Calu3 (cell line): ENCODE measurements at regions not wholly inside any gene's neighbourhood (a gene's known extent, or its start where the extent isn't known, plus 50 kb on each side); places are given as distances from the start of the nearest gene placed in this dataset.

Experiments used
- BruUV-seq: library from RNA; stranded (reverse); fragments of 400-500 nt; replicated peaks from 2 replicates; lab custom pipeline; 2021; lab: Mats Ljungman, UMichigan
- CTCF ChIA-PET: fragments of 300-600 bp; sonication (Branson Sonifier 250); formaldehyde crosslinking; loops from one replicate; lab custom pipeline; 2022; ENCODE audit warnings: antibody characterized with exemption; lab: Charles Lee
- DNase-seq: peaks from one replicate; pipeline ENCODE4 v3.0.0; 2022
- H3K27ac Mint-ChIP-seq: one replicate; pipeline ENCODE4 v1.8.0; 2022; ENCODE audit warnings: mixed read lengths; ENCODE audit not compliant: unreplicated experiment
- H3K27me3 Mint-ChIP-seq: one replicate; pipeline ENCODE4 v1.8.0; 2022; ENCODE audit warnings: mixed read lengths; ENCODE audit not compliant: unreplicated experiment
- H3K36me3 Mint-ChIP-seq: one replicate; pipeline ENCODE4 v1.8.0; 2022; ENCODE audit warnings: mild to moderate bottlenecking, moderate library complexity, mixed read lengths; ENCODE audit not compliant: insufficient read depth, unreplicated experiment
- H3K4me1 Mint-ChIP-seq: one replicate; pipeline ENCODE4 v1.8.0; 2022; ENCODE audit warnings: mild to moderate bottlenecking, low read depth, mixed read lengths; ENCODE audit not compliant: unreplicated experiment
- H3K4me3 Mint-ChIP-seq: one replicate; pipeline ENCODE4 v1.8.0; 2022; ENCODE audit warnings: mild to moderate bottlenecking, low read depth, moderate library complexity, mixed read lengths; ENCODE audit not compliant: unreplicated experiment
- H3K9me3 Mint-ChIP-seq: one replicate; pipeline ENCODE4 v1.8.0; 2022; ENCODE audit warnings: low read depth, mixed read lengths; ENCODE audit not compliant: unreplicated experiment
- intact Hi-C: fragments of 100-400 bp; cut with micrococcal nuclease; formaldehyde crosslinking; loops from one replicate; pipeline ENCODE4 v1.10.0; 2022; ENCODE audit not compliant: unreplicated experiment
- TF ChIP-seq, protein P1 (sequence below): fragments of 200-600 bp; IDR thresholded peaks from one replicate; pipeline ENCODE4 v1.8.0; 2022; ENCODE audit warnings: antibody characterized with exemption; ENCODE audit not compliant: unreplicated experiment

GRCh38 chr1:211882381-211883004 lies 51.9 kb upstream of the LPGAT1 start:
- CTCF ChIA-PET = no interaction called here
- no TSS peak for BruUV-seq
- TF ChIP-seq, protein P1, sequence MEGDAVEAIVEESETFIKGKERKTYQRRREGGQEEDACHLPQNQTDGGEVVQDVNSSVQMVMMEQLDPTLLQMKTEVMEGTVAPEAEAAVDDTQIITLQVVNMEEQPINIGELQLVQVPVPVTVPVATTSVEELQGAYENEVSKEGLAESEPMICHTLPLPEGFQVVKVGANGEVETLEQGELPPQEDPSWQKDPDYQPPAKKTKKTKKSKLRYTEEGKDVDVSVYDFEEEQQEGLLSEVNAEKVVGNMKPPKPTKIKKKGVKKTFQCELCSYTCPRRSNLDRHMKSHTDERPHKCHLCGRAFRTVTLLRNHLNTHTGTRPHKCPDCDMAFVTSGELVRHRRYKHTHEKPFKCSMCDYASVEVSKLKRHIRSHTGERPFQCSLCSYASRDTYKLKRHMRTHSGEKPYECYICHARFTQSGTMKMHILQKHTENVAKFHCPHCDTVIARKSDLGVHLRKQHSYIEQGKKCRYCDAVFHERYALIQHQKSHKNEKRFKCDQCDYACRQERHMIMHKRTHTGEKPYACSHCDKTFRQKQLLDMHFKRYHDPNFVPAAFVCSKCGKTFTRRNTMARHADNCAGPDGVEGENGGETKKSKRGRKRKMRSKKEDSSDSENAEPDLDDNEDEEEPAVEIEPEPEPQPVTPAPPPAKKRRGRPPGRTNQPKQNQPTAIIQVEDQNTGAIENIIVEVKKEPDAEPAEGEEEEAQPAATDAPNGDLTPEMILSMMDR = no peak
- intact Hi-C loops = no loop called here
- H3K9me3 Mint-ChIP-seq = no peaks in the 10 kb centered on the region
- peaks cover 16% of the 10 kb centered on the region for H3K4me1 Mint-ChIP-seq
- no peaks in the 10 kb centered on the region for H3K36me3 Mint-ChIP-seq
- DNase-seq = no peak
- H3K27ac Mint-ChIP-seq = no peak overlapping the region
- H3K27me3 Mint-ChIP-seq = no peaks in the 10 kb centered on the region
- H3K4me3 Mint-ChIP-seq = no peak overlapping the region
